Keratinocyte (primary cell): ENCODE measurements at regions not wholly inside any gene's neighbourhood (a gene's known extent, or its start where the extent isn't known, plus 50 kb on each side); places are given as distances from the start of the nearest gene placed in this dataset.

ENCODE experiments used
- CTCF ChIP-seq, 3 experiments: IDR thresholded peaks in 1 of 3; conservative IDR thresholded peaks in 1 of 3; optimal IDR thresholded peaks in 1 of 3; 2 replicates in 2 of 3; 3 replicates in 1 of 3; pipeline versions ENCODE3 to v1.5.1; 2011; ENCODE audit warnings: low read length in 3 of 3, mild to moderate bottlenecking in 3 of 3, moderate library complexity in 2 of 3, control low read depth in 1 of 3, inconsistent platforms in 1 of 3; ENCODE audit not compliant: insufficient read depth in 2 of 3; ENCODE audit errors: extremely low read depth in 1 of 3
- EZH2 ChIP-seq: IDR thresholded peaks from one replicate; pipeline ENCODE4 v1.6.1; 2012; ENCODE audit warnings: inconsistent platforms, mild to moderate bottlenecking, low read length, moderate library complexity

- TF ChIP-seq CTCF (optimal IDR thresholded peaks at IDR 0.05 in 1 of 3, IDR thresholded peaks at IDR 0.05 in 1 of 3, conservative IDR thresholded peaks at IDR 0.05 in 1 of 3; ENCODE audit: extremely low read depth in 1 of 3, insufficient read depth in 2 of 3, low read length in 3 of 3) (no peak), EZH2 (no peak)
Measured at GRCh38 chr2:608297-608696, 68.9 kb downstream of the TMEM18 start.
